Nephron (organoid): ENCODE measurements at regions not wholly inside any gene's neighbourhood (a gene's known extent, or its start where the extent isn't known, plus 50 kb on each side); places are given as distances from the start of the nearest gene placed in this dataset.

Experiments used
- H3K27ac Mint-ChIP-seq, 3 experiments: 2 replicates each; pipeline ENCODE4 v1.8.0; 2020; ENCODE audit warnings: mixed read lengths in 3 of 3, mild to moderate bottlenecking in 2 of 3, moderate library complexity in 1 of 3
- H3K27me3 Mint-ChIP-seq: 2 replicates; pipeline ENCODE4 v1.8.0; 2021; ENCODE audit warnings: low read depth, mild to moderate bottlenecking, moderate library complexity, mixed read lengths
- H3K36me3 Mint-ChIP-seq: 2 replicates; pipeline ENCODE4 v1.8.0; 2020; ENCODE audit warnings: low read depth, mixed read lengths
- H3K4me1 Mint-ChIP-seq: 2 replicates; pipeline ENCODE4 v1.8.0; 2020; ENCODE audit warnings: mixed read lengths
- H3K4me3 Mint-ChIP-seq, 3 experiments: 2 replicates each; pipeline ENCODE4 v1.8.0; 2020; ENCODE audit warnings: mild to moderate bottlenecking in 3 of 3, mixed read lengths in 3 of 3, moderate library complexity in 2 of 3
- H3K9me3 Mint-ChIP-seq: 2 replicates; pipeline ENCODE4 v1.8.0; 2020; ENCODE audit warnings: mixed read lengths
- CTCF ChIP-seq, 3 experiments: fragments of 200-600 bp; sonication (generic); IDR thresholded peaks; one replicate each; pipeline ENCODE4 v1.5.0; 2021; ENCODE audit warnings: antibody characterized with exemption in 3 of 3; ENCODE audit not compliant: unreplicated experiment in 3 of 3

- no peaks in the 10 kb centered on the region for H3K27me3 Mint-ChIP-seq
- no peaks in the 10 kb centered on the region for H3K36me3 Mint-ChIP-seq
- no peak overlapping the region for H3K4me3 Mint-ChIP-seq
- H3K27ac Mint-ChIP-seq, result no peak overlapping the region
- TF ChIP-seq CTCF (IDR thresholded peaks at IDR 0.05; ENCODE audit: unreplicated experiment in 3 of 3), result no peak
- peaks cover 3% of the 10 kb centered on the region for H3K9me3 Mint-ChIP-seq
- no peaks in the 10 kb centered on the region for H3K4me1 Mint-ChIP-seq
Measured at GRCh38 chr9:7242126-7242525, 484.4 kb downstream of the KDM4C start.

- no peaks in the 10 kb centered on the region for H3K4me1 Mint-ChIP-seq
- H3K4me3 Mint-ChIP-seq, result no peak overlapping the region
- no peaks in the 10 kb centered on the region for H3K27me3 Mint-ChIP-seq
- H3K36me3 Mint-ChIP-seq, result no peaks in the 10 kb centered on the region
- TF ChIP-seq CTCF (IDR thresholded peaks at IDR 0.05; ENCODE audit: unreplicated experiment in 3 of 3), result no peak
- no peak overlapping the region for H3K27ac Mint-ChIP-seq
- H3K9me3 Mint-ChIP-seq, result peaks cover 3% of the 10 kb centered on the region
Measured at GRCh38 chr9:7241694-7242093, 483.9 kb downstream of the KDM4C start.

GRCh38 chr9:7240569-7241311 lies 483.0 kb downstream of the KDM4C start:
- Mint-ChIP-seq H3K4me1 (no peaks in the 10 kb centered on the region), H3K4me3 (no peak overlapping the region), H3K9me3 (peaks cover 3% of the 10 kb centered on the region), H3K27me3 (no peaks in the 10 kb centered on the region), H3K27ac (no peak overlapping the region), H3K36me3 (no peaks in the 10 kb centered on the region)
- no peak for TF ChIP-seq CTCF (IDR thresholded peaks at IDR 0.05; ENCODE audit: unreplicated experiment in 3 of 3)

- H3K27ac Mint-ChIP-seq, result no peak overlapping the region
- H3K4me3 Mint-ChIP-seq, result no peak overlapping the region
- H3K36me3 Mint-ChIP-seq, result no peaks in the 10 kb centered on the region
- H3K9me3 Mint-ChIP-seq, result peaks cover 3% of the 10 kb centered on the region
- H3K4me1 Mint-ChIP-seq, result no peaks in the 10 kb centered on the region
- H3K27me3 Mint-ChIP-seq, result no peaks in the 10 kb centered on the region
- no peak for TF ChIP-seq CTCF (IDR thresholded peaks at IDR 0.05; ENCODE audit: unreplicated experiment in 3 of 3)
Measured at GRCh38 chr9:7239708-7240107, 481.9 kb downstream of the KDM4C start.

- no peak for TF ChIP-seq CTCF (IDR thresholded peaks at IDR 0.05; ENCODE audit: unreplicated experiment in 3 of 3)
- Mint-ChIP-seq H3K9me3 (peaks cover 3% of the 10 kb centered on the region), H3K4me1 (no peaks in the 10 kb centered on the region), H3K36me3 (no peaks in the 10 kb centered on the region), H3K27ac (no peak overlapping the region), H3K4me3 (no peak overlapping the region), H3K27me3 (no peaks in the 10 kb centered on the region)
Measured at GRCh38 chr9:7238247-7238637, 480.5 kb downstream of the KDM4C start.
